Progenitor cell of endocrine pancreas (in vitro differentiated cells): ENCODE measurements at regions not wholly inside any gene's neighbourhood (a gene's known extent, or its start where the extent isn't known, plus 50 kb on each side); places are given as distances from the start of the nearest gene placed in this dataset.
"Not testable (repeated sequence)": the region's sequence is repeated elsewhere in the genome, so short reads cannot be mapped to it uniquely, and the experiment has no call there.

Experiments
- DNase-seq: peaks from one replicate; pipeline ENCODE4 v3.0.0; 2021; ENCODE audit warnings: low spot score; ENCODE audit not compliant: unreplicated experiment
- H3K27ac Mint-ChIP-seq: 2 replicates; pipeline ENCODE4 v1.8.0; 2021; ENCODE audit warnings: mild to moderate bottlenecking, moderate library complexity, mixed read lengths
- H3K27me3 Mint-ChIP-seq: 2 replicates; pipeline ENCODE4 v1.8.0; 2021; ENCODE audit warnings: mixed read lengths
- H3K36me3 Mint-ChIP-seq: 2 replicates; pipeline ENCODE4 v1.8.0; 2022; ENCODE audit warnings: mixed read lengths; ENCODE audit not compliant: insufficient read depth
- H3K4me1 Mint-ChIP-seq: 2 replicates; pipeline ENCODE4 v1.8.0; 2021; ENCODE audit warnings: low read depth, mixed read lengths
- H3K4me3 Mint-ChIP-seq: 2 replicates; pipeline ENCODE4 v1.8.0; 2021; ENCODE audit warnings: low read depth, mild to moderate bottlenecking, moderate library complexity, mixed read lengths
- H3K9me3 Mint-ChIP-seq: 2 replicates; pipeline ENCODE4 v1.8.0; 2021; ENCODE audit warnings: low read depth, mixed read lengths
- CTCF ChIP-seq: fragments of 200-600 bp; sonication (generic); IDR thresholded peaks from one replicate; pipeline ENCODE4 v1.5.0; 2021; ENCODE audit warnings: antibody characterized with exemption, mild to moderate bottlenecking; ENCODE audit not compliant: unreplicated experiment

DNA sequence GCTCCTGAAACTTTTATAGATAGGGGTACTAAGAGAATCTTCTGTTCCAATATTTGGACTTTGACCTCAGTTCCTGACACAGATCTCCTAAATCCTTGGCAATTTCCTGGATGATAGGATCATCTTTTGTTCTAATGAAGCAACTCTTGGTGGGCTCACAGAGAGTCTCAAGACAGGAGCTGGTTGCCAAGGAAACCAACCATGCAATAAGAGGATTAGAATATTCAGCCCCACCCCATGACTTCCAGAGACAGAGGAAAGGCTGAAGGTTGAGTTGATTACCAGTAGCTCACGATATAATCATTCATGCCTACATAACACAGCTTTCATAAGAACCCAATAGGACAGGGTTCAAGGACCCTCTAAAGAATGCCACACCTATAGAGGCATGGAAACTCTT lies 2050.2 kb upstream of the CDH6 start:
- Mint-ChIP-seq H3K9me3 (no peaks in the 10 kb centered on the region), H3K36me3 (no peaks in the 10 kb centered on the region), H3K27ac (no peak overlapping the region), H3K27me3 (no peaks in the 10 kb centered on the region), H3K4me1 (no peaks in the 10 kb centered on the region), H3K4me3 (no peak overlapping the region)
- no peak for DNase-seq
- TF ChIP-seq CTCF, result no peak

DNA sequence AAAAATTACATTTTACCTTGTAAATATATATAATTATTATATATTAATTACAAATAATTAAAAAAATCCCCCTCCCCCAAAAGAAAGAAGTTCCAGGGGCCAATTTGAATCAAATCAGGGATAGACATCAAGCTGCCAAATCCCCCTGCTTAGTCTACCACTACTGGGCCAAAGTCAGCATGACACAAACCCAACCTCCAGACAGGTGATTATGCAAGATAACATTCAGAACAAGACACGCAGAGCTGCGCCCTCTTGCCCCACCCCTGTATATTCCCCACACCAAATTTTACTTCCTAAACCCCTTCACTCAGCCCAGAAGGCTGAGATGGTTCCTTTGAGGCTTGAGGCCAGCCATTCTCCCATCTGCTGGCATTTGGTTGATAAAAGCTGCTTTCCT lies 2059.1 kb upstream of the CDH6 start:
- Mint-ChIP-seq H3K27me3 (no peaks in the 10 kb centered on the region), H3K36me3 (no peaks in the 10 kb centered on the region), H3K4me3 (no peak overlapping the region), H3K4me1 (no peaks in the 10 kb centered on the region), H3K27ac (no peak overlapping the region), H3K9me3 (peaks cover 3% of the 10 kb centered on the region)
- no peak for TF ChIP-seq CTCF
- no peak for DNase-seq

- H3K4me1 Mint-ChIP-seq, result no peaks in the 10 kb centered on the region
- no peak for TF ChIP-seq CTCF
- DNase-seq, result no peak
- H3K36me3 Mint-ChIP-seq, result no peaks in the 10 kb centered on the region
- peaks cover 3% of the 10 kb centered on the region for H3K9me3 Mint-ChIP-seq
- H3K27me3 Mint-ChIP-seq, result no peaks in the 10 kb centered on the region
- no peak overlapping the region for H3K4me3 Mint-ChIP-seq
- no peak overlapping the region for H3K27ac Mint-ChIP-seq
Observed at GRCh38 chr5:29131285-29131684, 2062.2 kb upstream of the CDH6 start.

DNA sequence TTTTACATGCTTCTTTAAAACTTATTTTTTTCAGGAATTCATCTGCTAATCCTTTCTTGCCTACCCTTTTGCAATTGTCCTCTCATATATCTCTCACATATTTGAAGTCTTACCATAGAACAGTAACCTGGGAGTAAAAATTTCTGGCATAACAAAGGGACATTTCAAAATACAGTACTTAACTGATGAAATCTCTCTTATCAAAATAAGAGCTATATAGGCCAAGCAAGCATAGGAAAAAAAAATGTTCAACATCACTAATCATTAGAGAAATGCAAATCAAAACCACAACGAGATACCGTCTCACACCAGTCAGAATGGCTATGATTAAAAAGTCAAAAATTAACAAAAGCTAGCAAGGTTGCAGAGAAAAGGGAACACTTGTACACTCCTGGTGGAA lies 2062.7 kb upstream of the CDH6 start:
- TF ChIP-seq CTCF, result no peak
- Mint-ChIP-seq H3K27me3 (no peaks in the 10 kb centered on the region), H3K27ac (no peak overlapping the region), H3K9me3 (peaks cover 3% of the 10 kb centered on the region), H3K4me3 (no peak overlapping the region), H3K36me3 (no peaks in the 10 kb centered on the region), H3K4me1 (no peaks in the 10 kb centered on the region)
- no peak for DNase-seq

- not testable (repeated sequence) for H3K9me3 Mint-ChIP-seq, H3K27ac Mint-ChIP-seq, H3K4me1 Mint-ChIP-seq, H3K27me3 Mint-ChIP-seq, DNase-seq, H3K4me3 Mint-ChIP-seq, H3K36me3 Mint-ChIP-seq
Observed at GRCh38 chr5:29127524-29128156, 2065.8 kb upstream of the CDH6 start.

- H3K9me3 Mint-ChIP-seq, H3K4me1 Mint-ChIP-seq, H3K4me3 Mint-ChIP-seq, H3K27me3 Mint-ChIP-seq, H3K36me3 Mint-ChIP-seq, H3K27ac Mint-ChIP-seq, DNase-seq: not testable (repeated sequence)
Observed at GRCh38 chr5:29126462-29126861, 2067.0 kb upstream of the CDH6 start.
